BLaER1 treated with 17β-estradiol and CSF1 and Interleukin-3, amounts not matched to agents 10 nM and 100 nM (cell line): ENCODE measurements at regions not wholly inside any gene's neighbourhood (a gene's known extent, or its start where the extent isn't known, plus 50 kb on each side); places are given as distances from the start of the nearest gene placed in this dataset.

Source experiments
- H3K27ac ChIP-seq, 11 experiments: shearing (Covaris generic); formaldehyde crosslinking; 2 replicates each; pipeline ENCODE4 v1.8.1; 2022
- H3K27me3 ChIP-seq, 11 experiments: shearing (Covaris generic); formaldehyde crosslinking; 2 replicates each; pipeline ENCODE4 v1.8.1; 2022
- H3K36me3 ChIP-seq, 11 experiments: shearing (Covaris generic); formaldehyde crosslinking; 2 replicates each; pipeline ENCODE4 v1.8.1; 2022
- H3K4me1 ChIP-seq, 10 experiments: shearing (Covaris generic); formaldehyde crosslinking; 2 replicates each; pipeline ENCODE4 v1.8.1; 2022
- H3K4me2 ChIP-seq, 11 experiments: shearing (Covaris generic); formaldehyde crosslinking; 2 replicates each; pipeline ENCODE4 v1.8.1; 2022
- H3K4me3 ChIP-seq, 10 experiments: shearing (Covaris generic); formaldehyde crosslinking; 2 replicates each; pipeline ENCODE4 v1.8.1; 2022
- H3K9ac ChIP-seq, 11 experiments: shearing (Covaris generic); formaldehyde crosslinking; 2 replicates each; pipeline ENCODE4 v1.8.1; 2022
- H3K9me3 ChIP-seq, 11 experiments: shearing (Covaris generic); formaldehyde crosslinking; replicated peaks in 1 of 11; 2 replicates each; pipeline ENCODE4 v1.8.1; 2022
- H4K20me1 ChIP-seq, 11 experiments: shearing (Covaris generic); formaldehyde crosslinking; 2 replicates each; pipeline ENCODE4 v1.8.1; 2022
- Cebpa-rat ChIP-seq, 11 experiments: shearing (Covaris generic); IDR thresholded peaks; 2 replicates each; pipeline ENCODE4 v1.8.1; 2022

DNA sequence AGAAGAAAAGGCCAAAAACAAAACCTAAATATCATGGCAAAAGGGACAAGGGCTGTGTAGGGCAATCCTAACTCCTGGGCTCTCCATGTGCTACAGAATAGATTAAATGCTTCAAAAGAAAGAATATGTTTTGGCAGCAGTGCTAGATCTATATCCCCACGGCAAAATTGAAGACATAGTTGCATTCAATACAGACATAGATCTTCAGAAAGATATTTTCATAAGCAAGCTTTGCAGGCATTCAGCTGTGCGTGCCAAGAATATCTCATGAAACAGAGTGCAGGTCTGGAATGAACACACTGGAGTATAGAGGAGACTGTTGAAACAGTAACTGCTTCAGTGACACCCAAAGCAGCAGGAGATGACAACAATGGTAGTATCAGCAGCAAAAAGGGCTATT lies 1476.9 kb downstream of the ARAP2 start:
- H3K27me3 ChIP-seq = no peaks in the 10 kb centered on the region
- H3K4me1 ChIP-seq = no peaks in the 10 kb centered on the region
- H3K4me3 ChIP-seq = no peak overlapping the region
- H3K4me2 ChIP-seq = no peak overlapping the region
- H3K27ac ChIP-seq = no peak overlapping the region
- no peak overlapping the region for H3K9ac ChIP-seq
- TF ChIP-seq Cebpa-rat (IDR thresholded peaks at IDR 0.05) = no peak
- H4K20me1 ChIP-seq = no peaks in the 10 kb centered on the region
- H3K9me3 ChIP-seq = no peaks in the 10 kb centered on the region
- H3K36me3 ChIP-seq = no peaks in the 10 kb centered on the region

DNA sequence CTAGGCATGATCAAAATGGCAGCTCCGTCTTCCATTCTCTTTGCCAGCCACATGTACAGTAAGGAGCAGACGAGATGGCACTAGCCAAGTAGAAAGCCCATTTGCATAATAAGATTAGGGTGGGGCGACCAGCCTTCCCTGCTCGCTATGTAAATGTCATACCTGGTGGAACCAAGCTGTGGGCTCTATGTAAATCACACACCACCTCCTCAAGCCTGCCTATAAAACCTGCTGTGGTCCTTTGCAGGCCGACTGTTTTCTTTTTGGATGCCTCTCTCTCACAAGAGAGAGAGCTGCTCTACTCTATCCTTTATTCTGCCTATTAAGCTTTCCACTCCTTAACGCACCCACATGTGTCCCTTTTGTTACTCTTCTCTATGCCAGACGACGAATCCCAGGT lies 1472.7 kb downstream of the ARAP2 start:
- TF ChIP-seq Cebpa-rat (IDR thresholded peaks at IDR 0.05) = no peak
- no peaks in the 10 kb centered on the region for H3K27me3 ChIP-seq
- H3K9me3 ChIP-seq = no peaks in the 10 kb centered on the region
- H3K27ac ChIP-seq = no peak overlapping the region
- no peaks in the 10 kb centered on the region for H3K36me3 ChIP-seq
- H3K9ac ChIP-seq = no peak overlapping the region
- H3K4me2 ChIP-seq = no peak overlapping the region
- no peaks in the 10 kb centered on the region for H4K20me1 ChIP-seq
- H3K4me3 ChIP-seq = no peak overlapping the region
- no peaks in the 10 kb centered on the region for H3K4me1 ChIP-seq

DNA sequence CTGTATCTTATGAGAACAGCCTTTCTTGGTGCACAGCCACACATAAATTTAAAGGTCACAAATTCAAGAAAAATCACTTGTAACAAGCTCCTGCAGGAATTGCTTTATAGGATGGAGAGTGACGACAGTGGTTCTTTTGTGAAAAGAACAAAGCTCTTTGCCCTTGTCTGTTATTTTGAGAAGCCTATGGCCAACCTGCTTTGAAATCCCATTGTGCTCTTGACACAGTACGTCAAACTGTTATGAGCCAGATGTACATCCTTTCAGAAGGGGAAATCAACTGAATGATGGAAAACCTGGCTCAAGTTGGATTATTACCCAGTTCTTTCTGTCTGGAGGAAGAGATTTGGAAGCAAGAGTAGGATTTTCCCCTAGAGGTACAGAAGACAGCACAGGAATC lies 1454.2 kb downstream of the ARAP2 start:
- no peak for TF ChIP-seq Cebpa-rat (IDR thresholded peaks at IDR 0.05)
- peaks cover 6 to 27% (median 13%) of the 10 kb centered on the region in 11 experiments; a peak in 18 of 22 replicates for H3K9me3 ChIP-seq

DNA sequence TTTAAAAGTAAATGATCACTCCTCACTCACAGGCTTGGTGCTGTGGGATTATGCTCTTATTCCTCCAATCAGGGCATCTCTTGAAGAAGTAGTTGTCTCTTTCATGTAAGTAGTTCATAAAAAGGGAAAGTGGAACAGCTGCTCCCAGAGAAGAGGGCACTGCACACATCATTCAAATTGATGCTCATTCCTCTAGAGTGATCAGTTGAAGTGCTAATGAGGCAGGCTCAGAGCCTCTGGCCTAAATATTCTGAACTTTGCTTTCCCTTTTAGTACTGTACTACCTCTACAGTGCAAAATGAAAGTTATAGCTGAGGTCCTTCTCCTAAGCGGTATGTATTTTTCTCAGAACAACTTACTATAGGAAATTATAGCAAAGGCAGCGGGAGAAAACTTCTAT lies 1453.1 kb downstream of the ARAP2 start:
- H3K36me3 ChIP-seq = no peaks in the 10 kb centered on the region
- peaks cover 6 to 27% (median 13%) of the 10 kb centered on the region in 11 experiments; a peak in 18 of 22 replicates for H3K9me3 ChIP-seq
- no peak overlapping the region for H3K27ac ChIP-seq
- H3K27me3 ChIP-seq = no peaks in the 10 kb centered on the region
- TF ChIP-seq Cebpa-rat (IDR thresholded peaks at IDR 0.05) = no peak
- H4K20me1 ChIP-seq = no peaks in the 10 kb centered on the region
- no peak overlapping the region for H3K9ac ChIP-seq
- H3K4me3 ChIP-seq = no peak overlapping the region
- no peaks in the 10 kb centered on the region for H3K4me1 ChIP-seq
- no peak overlapping the region for H3K4me2 ChIP-seq

More for the DNA sequence above, 1454.2 kb downstream of the ARAP2 start:
- H4K20me1 ChIP-seq = no peaks in the 10 kb centered on the region
- no peak overlapping the region for H3K4me2 ChIP-seq
- H3K9ac ChIP-seq = no peak overlapping the region
- H3K27me3 ChIP-seq = no peaks in the 10 kb centered on the region
- H3K4me3 ChIP-seq = no peak overlapping the region
- H3K36me3 ChIP-seq = no peaks in the 10 kb centered on the region
- H3K4me1 ChIP-seq = no peaks in the 10 kb centered on the region
- H3K27ac ChIP-seq = no peak overlapping the region

DNA sequence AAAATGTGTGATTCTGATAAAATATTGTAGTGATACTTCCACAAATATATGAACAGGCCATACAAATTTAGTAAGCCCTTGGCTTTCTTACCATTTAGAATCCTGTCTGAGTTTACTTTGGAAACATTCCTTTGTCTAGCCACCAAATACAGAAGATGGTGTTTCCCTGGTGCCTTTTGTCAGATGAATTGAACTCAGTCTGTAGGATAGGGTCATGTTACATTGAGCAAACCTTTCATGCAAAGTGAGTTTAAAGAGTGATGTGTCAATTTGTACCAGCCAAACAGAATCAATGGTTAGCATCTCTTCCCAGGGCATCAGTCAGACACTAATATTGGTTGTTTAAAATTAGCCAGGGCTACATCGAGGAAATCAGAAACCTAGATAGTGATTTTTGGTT lies 1443.4 kb downstream of the ARAP2 start:
- Histone ChIP-seq H3K4me3 (no peak overlapping the region), H3K9ac (no peak overlapping the region), H3K36me3 (no peaks in the 10 kb centered on the region; a peak in 1 of 22 replicates), H3K9me3 (peaks cover 9 to 14% (median 11%) of the 10 kb centered on the region in 11 experiments), H4K20me1 (no peaks in the 10 kb centered on the region), H3K27me3 (no peaks in the 10 kb centered on the region; a peak in 1 of 22 replicates), H3K27ac (no peak overlapping the region), H3K4me1 (no peaks in the 10 kb centered on the region), H3K4me2 (no peak overlapping the region)
- TF ChIP-seq Cebpa-rat (IDR thresholded peaks at IDR 0.05) = no peak

DNA sequence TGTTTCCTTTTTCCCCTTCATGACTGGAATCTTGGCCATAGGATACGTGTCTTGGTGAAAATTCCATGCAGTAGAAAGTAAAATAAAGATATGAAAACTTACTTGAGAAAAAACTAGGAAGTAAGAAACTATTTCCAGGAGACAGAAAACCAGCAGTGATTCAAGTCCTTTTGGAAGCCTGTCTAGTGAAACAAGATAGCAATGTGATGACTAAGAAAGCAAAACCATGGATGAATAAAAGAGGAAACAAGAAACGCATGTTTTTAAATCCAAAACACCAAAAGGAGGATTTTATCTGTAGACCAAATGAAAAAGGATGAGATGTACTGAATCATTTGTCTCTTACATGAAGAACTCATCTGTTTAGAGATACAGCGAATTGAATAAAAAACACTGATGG lies 1430.0 kb downstream of the ARAP2 start:
- peaks cover 0 to 14% (median 0%) of the 10 kb centered on the region in 10 experiments; a peak in 2 of 20 replicates for H3K4me1 ChIP-seq

DNA sequence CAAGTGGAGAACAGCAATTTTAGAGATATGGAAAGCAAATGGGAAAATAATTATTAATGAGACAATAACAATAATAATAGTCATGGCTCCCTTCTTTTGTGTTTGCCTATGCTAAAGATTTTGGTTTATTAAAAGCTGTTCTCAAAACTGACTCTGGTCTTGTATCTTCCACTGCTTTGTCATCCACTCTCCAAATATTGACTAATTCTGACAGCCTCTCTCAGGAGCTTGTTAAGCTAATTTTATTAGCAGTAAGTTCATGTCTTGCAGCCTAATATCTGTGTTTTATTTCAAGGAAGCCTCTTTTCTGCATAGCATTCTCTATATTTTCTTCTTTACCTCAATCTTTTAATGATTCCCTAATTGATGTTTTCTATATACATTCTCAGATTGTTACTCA lies 1419.8 kb downstream of the ARAP2 start:
- Histone ChIP-seq H3K4me3 (no peak overlapping the region), H3K9me3 (0 out of 22 replicates have a peak, but pooled peaks cover 0 to 4% (median 0%) of the 10 kb centered on the region in 11 experiments), H4K20me1 (no peaks in the 10 kb centered on the region), H3K27me3 (no peaks in the 10 kb centered on the region), H3K36me3 (no peaks in the 10 kb centered on the region), H3K4me1 (no peaks in the 10 kb centered on the region), H3K27ac (no peak overlapping the region), H3K4me2 (no peak overlapping the region), H3K9ac (no peak overlapping the region)
- no peak for TF ChIP-seq Cebpa-rat (IDR thresholded peaks at IDR 0.05)

More for the DNA sequence above, 1430.0 kb downstream of the ARAP2 start:
- Histone ChIP-seq H3K27me3 (no peaks in the 10 kb centered on the region), H3K4me3 (no peak overlapping the region), H3K36me3 (no peaks in the 10 kb centered on the region), H3K9ac (no peak overlapping the region), H3K9me3 (no peaks in the 10 kb centered on the region; a peak in 1 of 22 replicates), H3K4me2 (no peak overlapping the region), H4K20me1 (no peaks in the 10 kb centered on the region), H3K27ac (no peak overlapping the region)
- no peak for TF ChIP-seq Cebpa-rat (IDR thresholded peaks at IDR 0.05)

DNA sequence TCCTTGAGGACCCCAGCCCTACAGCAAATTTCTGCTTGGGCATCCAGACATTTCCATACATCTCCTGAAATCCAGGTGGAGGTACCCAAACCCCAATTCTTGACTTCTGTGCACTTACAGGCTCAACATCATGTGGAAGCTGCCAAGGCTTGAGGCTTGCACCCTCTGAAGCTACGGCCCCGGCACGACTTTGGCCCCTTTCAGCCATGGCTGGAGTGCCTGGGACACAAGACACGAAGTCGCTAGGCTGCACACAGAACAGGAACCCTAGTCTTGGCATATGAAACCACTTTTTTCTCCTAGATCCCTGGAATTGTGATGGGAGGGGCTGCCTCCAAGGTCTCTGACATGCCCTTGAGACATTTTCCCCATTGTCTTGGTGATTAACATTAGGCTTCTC lies 1417.7 kb downstream of the ARAP2 start:
- H3K9me3 ChIP-seq = 0 out of 22 replicates have a peak, but pooled peaks cover 0 to 4% (median 0%) of the 10 kb centered on the region in 11 experiments
- no peak overlapping the region for H3K4me2 ChIP-seq
- H3K4me1 ChIP-seq = no peaks in the 10 kb centered on the region
- no peak overlapping the region for H3K27ac ChIP-seq
- no peak for TF ChIP-seq Cebpa-rat (IDR thresholded peaks at IDR 0.05)
- no peak overlapping the region for H3K9ac ChIP-seq
- H3K27me3 ChIP-seq = no peaks in the 10 kb centered on the region
- no peaks in the 10 kb centered on the region for H4K20me1 ChIP-seq
- H3K4me3 ChIP-seq = no peak overlapping the region
- H3K36me3 ChIP-seq = no peaks in the 10 kb centered on the region

DNA sequence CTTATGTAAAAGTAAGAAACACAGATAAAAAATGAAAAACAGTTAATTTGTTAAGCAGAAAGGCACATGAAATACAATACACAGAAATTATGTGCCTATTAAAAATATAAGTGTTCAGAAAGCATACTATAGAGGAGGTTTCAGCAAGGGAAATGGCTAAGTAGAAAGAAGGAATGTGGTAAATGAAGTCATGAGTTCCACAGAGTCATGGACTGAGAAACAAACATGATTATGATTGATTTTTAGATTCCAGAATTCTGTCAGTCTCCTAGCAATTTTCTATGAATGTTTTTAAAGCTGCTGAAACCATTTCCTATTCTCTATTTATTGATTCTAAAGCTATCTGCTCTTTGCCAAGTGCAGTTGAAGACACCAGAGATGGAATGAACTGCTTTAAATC lies 1398.4 kb downstream of the ARAP2 start:
- Histone ChIP-seq H3K4me2 (no peak overlapping the region), H3K27me3 (no peaks in the 10 kb centered on the region), H3K9me3 (no peaks in the 10 kb centered on the region), H3K27ac (no peak overlapping the region), H3K36me3 (no peaks in the 10 kb centered on the region), H3K4me3 (no peak overlapping the region), H4K20me1 (no peaks in the 10 kb centered on the region), H3K4me1 (no peaks in the 10 kb centered on the region), H3K9ac (no peak overlapping the region)
- no peak for TF ChIP-seq Cebpa-rat (IDR thresholded peaks at IDR 0.05)

DNA sequence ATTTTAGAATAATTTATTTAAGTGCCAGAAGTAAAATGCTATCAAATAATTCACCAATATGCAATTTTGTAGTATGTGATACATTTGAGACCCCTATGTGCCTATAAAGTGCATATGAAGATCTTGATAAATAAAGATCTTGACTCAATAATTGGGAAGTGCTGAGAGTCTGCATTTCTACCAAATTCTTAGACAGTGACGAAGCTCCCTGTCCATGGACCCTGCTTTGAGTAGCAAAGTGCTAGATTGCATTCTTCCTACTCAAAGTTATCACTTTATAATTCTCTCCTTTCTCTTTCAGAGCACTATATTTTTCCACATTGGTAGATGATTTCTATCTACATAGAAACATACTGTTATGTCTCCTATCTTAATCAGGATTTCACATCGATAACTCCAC lies 1393.9 kb downstream of the ARAP2 start:
- Histone ChIP-seq H3K27ac (no peak overlapping the region), H4K20me1 (no peaks in the 10 kb centered on the region), H3K36me3 (no peaks in the 10 kb centered on the region), H3K4me3 (no peak overlapping the region), H3K9ac (no peak overlapping the region), H3K4me2 (no peak overlapping the region), H3K27me3 (no peaks in the 10 kb centered on the region), H3K4me1 (no peaks in the 10 kb centered on the region), H3K9me3 (no peaks in the 10 kb centered on the region)
- TF ChIP-seq Cebpa-rat (IDR thresholded peaks at IDR 0.05) = no peak
